SK-N-SH (cell line): ENCODE measurements at regions not wholly inside any gene's neighbourhood (a gene's known extent, or its start where the extent isn't known, plus 50 kb on each side); places are given as distances from the start of the nearest gene placed in this dataset.

Experiments used
- CTCF ChIA-PET: fragments of 300-600, 350-600 bp; formaldehyde crosslinking; extraction: SDS; loops from one replicate; lab custom pipeline; 2021; lab: Yijun Ruan, JAX
- POLR2A ChIA-PET: fragments of 350-600 bp; sonication (Branson Sonifier 250); formaldehyde crosslinking; extraction: SDS; loops from one replicate; lab custom pipeline; 2020; ENCODE audit warnings: antibody characterized with exemption, inconsistent platforms; lab: Yijun Ruan, JAX
- DNase-seq: peaks from one replicate; pipeline ENCODE4 v3.0.0; 2012
- H2AFZ ChIP-seq: fragments of 200-600 bp; sonication (generic); 2 replicates; pipeline ENCODE4 v1.8.1; 2016; ENCODE audit warnings: antibody characterized with exemption, mild to moderate bottlenecking, low read depth
- H3F3A ChIP-seq: fragments of 200-600 bp; sonication (generic); replicated peaks from 2 replicates; pipeline ENCODE3; 2016; ENCODE audit warnings: antibody characterized with exemption, mild to moderate bottlenecking; ENCODE audit not compliant: insufficient read depth
- H3K27ac ChIP-seq, 2 experiments: fragments of 200-500 bp in 1 of 2; fragments of 200-600 bp in 1 of 2; sonication (Bioruptor generic) in 1 of 2; sonication (generic), shearing (Covaris generic) in 1 of 2; 2 replicates each; pipeline versions ENCODE4 v1.5.1 to v1.6.1; 2014 to 2016; ENCODE audit warnings: low read depth in 2 of 2, inconsistent platforms in 1 of 2, low read length in 1 of 2, mild to moderate bottlenecking in 1 of 2, mixed read lengths in 1 of 2
- H3K27me3 ChIP-seq: fragments of 200-600 bp; sonication (generic), shearing (Covaris generic); 2 replicates; pipeline ENCODE4 v1.6.1; 2016; ENCODE audit warnings: mixed run types; ENCODE audit not compliant: insufficient read depth
- H3K36me3 ChIP-seq, 2 experiments: fragments of 200-500 bp in 1 of 2; fragments of 200-600 bp in 1 of 2; sonication (Bioruptor generic) in 1 of 2; sonication (generic) in 1 of 2; replicated peaks in 1 of 2; 2 replicates each; pipeline versions ENCODE3 to v1.5.1; 2014 to 2016; ENCODE audit warnings: low read length in 1 of 2, mild to moderate bottlenecking in 1 of 2; ENCODE audit not compliant: insufficient read depth in 2 of 2, control insufficient read depth in 1 of 2
- H3K4me1 ChIP-seq, 2 experiments: fragments of 200-500 bp in 1 of 2; fragments of 200-600 bp in 1 of 2; sonication (Bioruptor generic) in 1 of 2; sonication (generic), shearing (Covaris generic) in 1 of 2; 2 replicates each; pipeline versions ENCODE4 v1.5.1 to v1.6.1; 2014 to 2016; ENCODE audit warnings: low read depth in 1 of 2, low read length in 1 of 2, mixed run types in 1 of 2; ENCODE audit not compliant: insufficient read depth in 2 of 2, control insufficient read depth in 1 of 2
- H3K4me2 ChIP-seq: fragments of 200-600 bp; sonication (generic), shearing (Covaris generic); 2 replicates; pipeline ENCODE4 v1.6.1; 2017; ENCODE audit warnings: mixed run types
- H3K4me3 ChIP-seq, 2 experiments: fragments of 200-500 bp in 1 of 2; fragments of 200-600 bp in 1 of 2; sonication (Bioruptor generic) in 1 of 2; sonication (generic), shearing (Covaris generic) in 1 of 2; 2 replicates each; pipeline versions ENCODE4 v1.5.1 to v1.8.1; 2014 to 2016; ENCODE audit warnings: low read depth in 2 of 2, inconsistent platforms in 1 of 2, low read length in 1 of 2, mild to moderate bottlenecking in 1 of 2, mixed read lengths in 1 of 2, moderate library complexity in 1 of 2
- H3K79me2 ChIP-seq: fragments of 200-600 bp; sonication (generic); 2 replicates; pipeline ENCODE4 v1.8.1; 2017; ENCODE audit warnings: mild to moderate bottlenecking; ENCODE audit not compliant: insufficient read depth
- H3K9ac ChIP-seq: fragments of 200-600 bp; sonication (generic); 2 replicates; pipeline ENCODE4 v1.6.1; 2017; ENCODE audit warnings: mixed run types
- H3K9me2 ChIP-seq: fragments of 200-600 bp; sonication (generic); 2 replicates; pipeline ENCODE4 v1.6.1; 2017; ENCODE audit warnings: mixed run types
- H3K9me3 ChIP-seq: fragments of 200-600 bp; sonication (generic); 2 replicates; pipeline ENCODE4 v1.6.1; 2017; ENCODE audit warnings: mixed run types, mild to moderate bottlenecking, moderate library complexity
- H4K20me1 ChIP-seq: fragments of 200-600 bp; sonication (generic); 2 replicates; pipeline ENCODE4 v1.6.1; 2017; ENCODE audit warnings: mild to moderate bottlenecking, mixed run types; ENCODE audit not compliant: insufficient read depth
- CHD2 ChIP-seq: fragments of 150-350 bp; IDR thresholded peaks from 2 replicates; pipeline ENCODE4 v1.6.1; 2018; ENCODE audit warnings: low read length; ENCODE audit not compliant: partially characterized antibody
- EP300 ChIP-seq, 2 experiments: IDR thresholded peaks; 2 replicates each; pipeline versions ENCODE4 v1.4.0 to v1.6.1; 2012; ENCODE audit warnings: borderline replicate concordance in 1 of 2, low read depth in 1 of 2, low read length in 1 of 2
- FOSL2 ChIP-seq: IDR thresholded peaks from 2 replicates; pipeline ENCODE4 v1.4.0; 2012; ENCODE audit warnings: low read depth, mild to moderate bottlenecking, moderate library complexity, borderline replicate concordance
- FOXM1 ChIP-seq: IDR thresholded peaks from 2 replicates; pipeline ENCODE4 v1.4.0; 2012; ENCODE audit warnings: low read depth, mild to moderate bottlenecking
- JUND ChIP-seq: IDR thresholded peaks from 2 replicates; pipeline ENCODE4 v1.4.0; 2012
- MEF2A ChIP-seq: IDR thresholded peaks from 2 replicates; pipeline ENCODE4 v1.4.0; 2012; ENCODE audit warnings: low read depth, borderline replicate concordance
- NFIC ChIP-seq: IDR thresholded peaks from 2 replicates; pipeline ENCODE4 v1.4.0; 2012; ENCODE audit warnings: borderline replicate concordance
- NRF1 ChIP-seq: IDR thresholded peaks from 2 replicates; pipeline ENCODE4 v1.6.1; 2012; ENCODE audit warnings: low read depth, mild to moderate bottlenecking, low read length
- PBX3 ChIP-seq: IDR thresholded peaks from 2 replicates; pipeline ENCODE4; 2012
- POLR2AphosphoS5 ChIP-seq: IDR thresholded peaks from 2 replicates; pipeline ENCODE4 v1.6.1; 2012; ENCODE audit warnings: low read depth, low read length
- RAD21 ChIP-seq: IDR thresholded peaks from 2 replicates; pipeline ENCODE4 v1.6.1; 2012; ENCODE audit warnings: mild to moderate bottlenecking, low read length
- RFX5 ChIP-seq: IDR thresholded peaks from 2 replicates; pipeline ENCODE4 v1.6.1; 2012; ENCODE audit warnings: mild to moderate bottlenecking, improper control_type of control experiment, low read length
- RXRA ChIP-seq: IDR thresholded peaks from 2 replicates; pipeline ENCODE4 v1.4.0; 2012; ENCODE audit warnings: low read depth, mild to moderate bottlenecking, borderline replicate concordance
- SIN3A ChIP-seq: IDR thresholded peaks from 2 replicates; pipeline ENCODE4 v1.6.1; 2012; ENCODE audit warnings: low read depth, mild to moderate bottlenecking, low read length, moderate library complexity, borderline replicate concordance
- SMC3 ChIP-seq: IDR thresholded peaks from 2 replicates; pipeline ENCODE4 v1.6.1; 2012; ENCODE audit warnings: low read depth, low read length, improper control_type of control experiment
- TAF1 ChIP-seq: IDR thresholded peaks from 2 replicates; pipeline ENCODE4 v1.6.1; 2012; ENCODE audit warnings: low read depth, mild to moderate bottlenecking, low read length, moderate library complexity, borderline replicate concordance
- USF1 ChIP-seq: IDR thresholded peaks from 2 replicates; pipeline ENCODE4 v1.4.0; 2012; ENCODE audit warnings: low read depth, borderline replicate concordance
- WGBS: methylation state at CpG from one replicate; pipeline ENCODE4 v1.1.6; 2017; ENCODE audit warnings: low lambda C conversion rate; 5-methylcytosine and 5-hydroxymethylcytosine counted together
- TF ChIP-seq, protein P1 (sequence below): IDR thresholded peaks from 2 replicates; pipeline ENCODE4 v1.4.0; 2012; ENCODE audit warnings: low read depth
- TF ChIP-seq, protein P2 (sequence below): IDR thresholded peaks from 2 replicates; pipeline ENCODE4 v1.6.1; 2012; ENCODE audit warnings: mild to moderate bottlenecking, low read depth, low read length, moderate library complexity

DNA sequence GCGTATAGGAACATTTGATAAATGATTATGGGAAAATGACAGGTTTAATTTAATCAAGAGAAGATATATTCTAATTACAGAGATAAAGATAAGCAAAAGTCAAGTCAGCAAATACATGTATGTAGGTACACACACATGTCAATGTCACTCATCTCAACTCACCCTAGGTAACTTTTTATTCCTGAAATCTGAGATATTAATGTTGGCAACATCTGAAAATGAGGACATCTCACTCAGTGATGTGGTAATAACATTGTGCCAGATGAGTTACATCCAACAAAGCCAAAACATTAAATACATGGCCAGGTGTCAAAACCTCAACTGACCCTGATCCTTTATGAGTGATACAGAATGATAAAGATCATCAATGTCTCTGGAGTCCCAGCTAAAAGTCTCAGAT, 363.3 kb upstream of the F9 start:
- Histone ChIP-seq H3F3A (no peaks in the 10 kb centered on the region), H3K36me3 (no peaks in the 10 kb centered on the region), H4K20me1 (no peaks in the 10 kb centered on the region), H3K9me3 (no peaks in the 10 kb centered on the region), H2AFZ (no peak overlapping the region), H3K4me2 (no peak overlapping the region), H3K9me2 (no peaks in the 10 kb centered on the region), H3K4me1 (no peaks in the 10 kb centered on the region), H3K79me2 (no peaks in the 10 kb centered on the region), H3K27ac (no peak overlapping the region), H3K4me3 (no peak overlapping the region), H3K27me3 (no peaks in the 10 kb centered on the region), H3K9ac (no peak overlapping the region)
- CTCF ChIA-PET = no interaction called here
- no peak for DNase-seq
- 5% methylated on average over 1 of the region's 1 CpG for WGBS
- POLR2A ChIA-PET = no interaction called here
- no peak for TF ChIP-seq CHD2
- no peak for TF ChIP-seq RFX5
- no peak for TF ChIP-seq POLR2AphosphoS5
- TF ChIP-seq, protein P1, sequence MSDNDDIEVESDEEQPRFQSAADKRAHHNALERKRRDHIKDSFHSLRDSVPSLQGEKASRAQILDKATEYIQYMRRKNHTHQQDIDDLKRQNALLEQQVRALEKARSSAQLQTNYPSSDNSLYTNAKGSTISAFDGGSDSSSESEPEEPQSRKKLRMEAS = no peak

DNA sequence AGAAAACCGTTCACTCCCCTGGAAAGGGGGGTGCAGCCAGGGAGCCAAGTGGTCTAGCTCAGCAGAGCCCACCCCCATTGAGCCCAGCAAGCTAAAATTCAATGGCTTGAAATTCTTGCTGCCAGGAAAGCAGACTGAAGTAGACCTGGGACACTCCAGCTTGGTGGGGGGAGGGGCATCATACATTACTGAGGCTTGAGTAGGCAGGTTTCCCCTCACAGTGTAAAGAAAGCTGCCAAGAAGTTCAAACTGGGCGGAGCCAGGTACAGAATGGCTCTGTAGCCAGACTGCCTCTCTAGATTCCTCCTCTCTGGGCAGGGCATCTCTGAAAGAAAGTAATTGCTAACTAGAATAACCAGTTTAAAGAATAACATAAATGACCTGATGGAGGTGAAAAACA, 372.3 kb upstream of the F9 start:
- no peak overlapping the region for H3K27ac ChIP-seq
- no peaks in the 10 kb centered on the region for H4K20me1 ChIP-seq
- WGBS = 10% methylated on average over 2 of the region's 2 CpGs
- H3K9ac ChIP-seq = no peak overlapping the region
- H3K4me1 ChIP-seq = no peaks in the 10 kb centered on the region
- no peaks in the 10 kb centered on the region for H3F3A ChIP-seq
- TF ChIP-seq EP300 (IDR thresholded peaks at IDR 0.05; ENCODE audit: borderline replicate concordance in 1 of 2, low read depth in 1 of 2, low read length in 1 of 2) = no peak
- TF ChIP-seq TAF1 = no peak
- no peak for TF ChIP-seq PBX3
- no peak for TF ChIP-seq RAD21
- no peaks in the 10 kb centered on the region for H3K36me3 ChIP-seq
- no peak overlapping the region for H2AFZ ChIP-seq
- H3K4me3 ChIP-seq = no peak overlapping the region
- no peaks in the 10 kb centered on the region for H3K27me3 ChIP-seq
- no peaks in the 10 kb centered on the region for H3K9me2 ChIP-seq
- POLR2A ChIA-PET = no interaction called here
- no peaks in the 10 kb centered on the region for H3K9me3 ChIP-seq
- CTCF ChIA-PET = no interaction called here
- H3K4me2 ChIP-seq = no peak overlapping the region
- no peaks in the 10 kb centered on the region for H3K79me2 ChIP-seq
- no peak for DNase-seq

GRCh38 chrX:139156356-139156755, 374.2 kb upstream of the F9 start:
- no peaks in the 10 kb centered on the region for H3K27me3 ChIP-seq
- H3F3A ChIP-seq = no peaks in the 10 kb centered on the region
- no peak overlapping the region for H3K9ac ChIP-seq
- no peak overlapping the region for H3K27ac ChIP-seq
- H3K4me3 ChIP-seq = no peak overlapping the region
- H3K9me2 ChIP-seq = no peaks in the 10 kb centered on the region
- no peak overlapping the region for H3K4me2 ChIP-seq
- no peaks in the 10 kb centered on the region for H3K79me2 ChIP-seq
- no peak for DNase-seq
- H3K9me3 ChIP-seq = no peaks in the 10 kb centered on the region
- no peaks in the 10 kb centered on the region for H3K4me1 ChIP-seq
- H2AFZ ChIP-seq = no peak overlapping the region
- H4K20me1 ChIP-seq = no peaks in the 10 kb centered on the region
- ChIA-PET POLR2A (no interaction called here), CTCF (no interaction called here)
- 2% methylated on average over 4 of the region's 4 CpGs for WGBS
- H3K36me3 ChIP-seq = no peaks in the 10 kb centered on the region
- no peak for TF ChIP-seq USF1
- no peak for TF ChIP-seq RAD21
- TF ChIP-seq CHD2 = no peak
- no peak for TF ChIP-seq RFX5
- no peak for TF ChIP-seq JUND
- no peak for TF ChIP-seq FOSL2
- no peak for TF ChIP-seq SMC3
- TF ChIP-seq NFIC = no peak
- TF ChIP-seq SIN3A = no peak
- TF ChIP-seq NRF1 = no peak
- no peak for TF ChIP-seq FOXM1
- TF ChIP-seq RXRA = no peak
- no peak for TF ChIP-seq MEF2A
- TF ChIP-seq EP300 (IDR thresholded peaks at IDR 0.05; ENCODE audit: borderline replicate concordance in 1 of 2, low read depth in 1 of 2, low read length in 1 of 2) = no peak
- TF ChIP-seq, protein P2, sequence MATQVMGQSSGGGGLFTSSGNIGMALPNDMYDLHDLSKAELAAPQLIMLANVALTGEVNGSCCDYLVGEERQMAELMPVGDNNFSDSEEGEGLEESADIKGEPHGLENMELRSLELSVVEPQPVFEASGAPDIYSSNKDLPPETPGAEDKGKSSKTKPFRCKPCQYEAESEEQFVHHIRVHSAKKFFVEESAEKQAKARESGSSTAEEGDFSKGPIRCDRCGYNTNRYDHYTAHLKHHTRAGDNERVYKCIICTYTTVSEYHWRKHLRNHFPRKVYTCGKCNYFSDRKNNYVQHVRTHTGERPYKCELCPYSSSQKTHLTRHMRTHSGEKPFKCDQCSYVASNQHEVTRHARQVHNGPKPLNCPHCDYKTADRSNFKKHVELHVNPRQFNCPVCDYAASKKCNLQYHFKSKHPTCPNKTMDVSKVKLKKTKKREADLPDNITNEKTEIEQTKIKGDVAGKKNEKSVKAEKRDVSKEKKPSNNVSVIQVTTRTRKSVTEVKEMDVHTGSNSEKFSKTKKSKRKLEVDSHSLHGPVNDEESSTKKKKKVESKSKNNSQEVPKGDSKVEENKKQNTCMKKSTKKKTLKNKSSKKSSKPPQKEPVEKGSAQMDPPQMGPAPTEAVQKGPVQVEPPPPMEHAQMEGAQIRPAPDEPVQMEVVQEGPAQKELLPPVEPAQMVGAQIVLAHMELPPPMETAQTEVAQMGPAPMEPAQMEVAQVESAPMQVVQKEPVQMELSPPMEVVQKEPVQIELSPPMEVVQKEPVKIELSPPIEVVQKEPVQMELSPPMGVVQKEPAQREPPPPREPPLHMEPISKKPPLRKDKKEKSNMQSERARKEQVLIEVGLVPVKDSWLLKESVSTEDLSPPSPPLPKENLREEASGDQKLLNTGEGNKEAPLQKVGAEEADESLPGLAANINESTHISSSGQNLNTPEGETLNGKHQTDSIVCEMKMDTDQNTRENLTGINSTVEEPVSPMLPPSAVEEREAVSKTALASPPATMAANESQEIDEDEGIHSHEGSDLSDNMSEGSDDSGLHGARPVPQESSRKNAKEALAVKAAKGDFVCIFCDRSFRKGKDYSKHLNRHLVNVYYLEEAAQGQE = no peak
